ENCODE measurements at regions not wholly inside any gene's neighbourhood (a gene's known extent, or its start where the extent isn't known, plus 50 kb on each side); places are given as distances from the start of the nearest gene placed in this dataset.

DNA sequence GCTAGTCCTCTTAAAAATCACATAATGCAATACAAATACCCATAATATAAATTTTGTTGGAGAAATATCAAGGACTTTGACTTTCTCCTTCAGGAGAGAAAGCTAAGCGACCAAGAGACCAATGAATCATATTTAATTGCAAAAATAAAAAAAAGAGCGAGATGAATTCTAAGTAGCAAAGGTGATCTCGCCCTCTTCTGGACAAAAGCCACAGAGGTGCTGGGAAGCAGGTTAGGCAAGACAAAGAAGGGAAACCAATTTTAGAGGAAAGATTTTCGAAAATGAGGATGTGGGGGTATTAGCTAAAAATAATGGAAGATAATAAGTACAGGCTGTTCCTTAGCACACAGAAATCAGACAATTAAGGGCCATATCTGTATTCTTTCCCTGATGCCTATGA lies 111.4 kb upstream of the PLAAT1 start:
- TF ChIP-seq, protein P1, sequence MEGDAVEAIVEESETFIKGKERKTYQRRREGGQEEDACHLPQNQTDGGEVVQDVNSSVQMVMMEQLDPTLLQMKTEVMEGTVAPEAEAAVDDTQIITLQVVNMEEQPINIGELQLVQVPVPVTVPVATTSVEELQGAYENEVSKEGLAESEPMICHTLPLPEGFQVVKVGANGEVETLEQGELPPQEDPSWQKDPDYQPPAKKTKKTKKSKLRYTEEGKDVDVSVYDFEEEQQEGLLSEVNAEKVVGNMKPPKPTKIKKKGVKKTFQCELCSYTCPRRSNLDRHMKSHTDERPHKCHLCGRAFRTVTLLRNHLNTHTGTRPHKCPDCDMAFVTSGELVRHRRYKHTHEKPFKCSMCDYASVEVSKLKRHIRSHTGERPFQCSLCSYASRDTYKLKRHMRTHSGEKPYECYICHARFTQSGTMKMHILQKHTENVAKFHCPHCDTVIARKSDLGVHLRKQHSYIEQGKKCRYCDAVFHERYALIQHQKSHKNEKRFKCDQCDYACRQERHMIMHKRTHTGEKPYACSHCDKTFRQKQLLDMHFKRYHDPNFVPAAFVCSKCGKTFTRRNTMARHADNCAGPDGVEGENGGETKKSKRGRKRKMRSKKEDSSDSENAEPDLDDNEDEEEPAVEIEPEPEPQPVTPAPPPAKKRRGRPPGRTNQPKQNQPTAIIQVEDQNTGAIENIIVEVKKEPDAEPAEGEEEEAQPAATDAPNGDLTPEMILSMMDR (IDR thresholded peaks at IDR 0.05): no peak
- no peak for TF ChIP-seq POLR2A (IDR thresholded peaks at IDR 0.05)
- no peak for TF ChIP-seq POLR2AphosphoS5 (IDR thresholded peaks at IDR 0.05)
